ENCODE measurements at regions not wholly inside any gene's neighbourhood (a gene's known extent, or its start where the extent isn't known, plus 50 kb on each side); places are given as distances from the start of the nearest gene placed in this dataset.

DNA sequence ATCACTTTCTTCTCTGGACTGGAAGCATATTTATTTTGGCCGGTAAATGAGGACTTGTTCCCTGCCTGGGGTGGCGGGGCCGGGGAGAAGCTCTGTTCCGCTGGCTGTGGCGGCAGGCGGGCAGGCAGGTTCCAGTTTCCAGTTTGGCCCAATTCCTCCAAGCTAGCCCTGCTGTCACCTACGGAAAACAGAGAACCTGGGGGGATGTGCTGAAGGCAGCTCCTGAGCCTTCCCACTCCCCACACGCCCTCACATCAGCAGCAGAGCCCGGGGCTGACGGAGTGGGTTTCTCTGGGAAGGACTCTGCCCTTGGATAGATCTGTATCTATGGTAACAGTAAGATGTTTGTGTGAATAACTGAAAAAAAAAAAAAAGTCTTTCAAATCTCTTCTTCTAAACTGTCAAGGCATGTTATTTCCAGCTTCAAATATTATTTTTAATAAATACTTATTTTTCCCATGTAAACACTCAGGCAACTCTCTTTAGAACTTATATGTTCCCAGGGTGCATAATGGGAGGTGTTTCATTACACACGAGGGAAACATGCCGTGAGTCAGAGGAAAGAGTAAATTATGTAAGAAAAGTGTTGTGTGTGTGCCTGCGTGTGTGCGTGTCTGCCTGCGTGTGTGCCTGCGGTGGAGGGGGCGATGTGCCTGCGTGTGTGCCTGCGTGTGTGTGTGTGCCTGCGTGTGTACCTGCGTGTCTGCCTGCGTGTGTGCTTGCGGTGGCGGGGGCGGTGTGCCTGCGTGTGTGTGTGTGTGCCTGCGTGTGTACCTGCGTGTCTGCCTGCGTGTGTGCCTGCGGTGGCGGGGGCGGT, 116.1 kb upstream of the ZNF516 start:
- H3K4me1 ChIP-seq (ENCODE audit: insufficient read depth, low read length) = peaks cover 8% of the 10 kb centered on the region
- peak overlapping the region; percentile 67 for H3K4me3 ChIP-seq (ENCODE audit: insufficient read depth, low read length)
- H2AFZ ChIP-seq (ENCODE audit: low read length) = peak overlapping the region; percentile 86
- peak overlapping the region; percentile 89 for H3K4me2 ChIP-seq (ENCODE audit: insufficient read depth, low read length)
- H3K27me3 ChIP-seq (ENCODE audit: insufficient read depth, low read length) = peaks cover 2% of the 10 kb centered on the region
- H3K36me3 ChIP-seq (ENCODE audit: insufficient read depth, low read length) = no peaks in the 10 kb centered on the region
- H3K27ac ChIP-seq (ENCODE audit: low read depth, low read length) = peak overlapping the region; percentile 29
- H3K79me2 ChIP-seq (ENCODE audit: insufficient read depth, low read length) = no peaks in the 10 kb centered on the region
- no peaks in the 10 kb centered on the region for H3K9me3 ChIP-seq (ENCODE audit: low read depth, low read length)
- TF ChIP-seq, protein P1, sequence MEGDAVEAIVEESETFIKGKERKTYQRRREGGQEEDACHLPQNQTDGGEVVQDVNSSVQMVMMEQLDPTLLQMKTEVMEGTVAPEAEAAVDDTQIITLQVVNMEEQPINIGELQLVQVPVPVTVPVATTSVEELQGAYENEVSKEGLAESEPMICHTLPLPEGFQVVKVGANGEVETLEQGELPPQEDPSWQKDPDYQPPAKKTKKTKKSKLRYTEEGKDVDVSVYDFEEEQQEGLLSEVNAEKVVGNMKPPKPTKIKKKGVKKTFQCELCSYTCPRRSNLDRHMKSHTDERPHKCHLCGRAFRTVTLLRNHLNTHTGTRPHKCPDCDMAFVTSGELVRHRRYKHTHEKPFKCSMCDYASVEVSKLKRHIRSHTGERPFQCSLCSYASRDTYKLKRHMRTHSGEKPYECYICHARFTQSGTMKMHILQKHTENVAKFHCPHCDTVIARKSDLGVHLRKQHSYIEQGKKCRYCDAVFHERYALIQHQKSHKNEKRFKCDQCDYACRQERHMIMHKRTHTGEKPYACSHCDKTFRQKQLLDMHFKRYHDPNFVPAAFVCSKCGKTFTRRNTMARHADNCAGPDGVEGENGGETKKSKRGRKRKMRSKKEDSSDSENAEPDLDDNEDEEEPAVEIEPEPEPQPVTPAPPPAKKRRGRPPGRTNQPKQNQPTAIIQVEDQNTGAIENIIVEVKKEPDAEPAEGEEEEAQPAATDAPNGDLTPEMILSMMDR (IDR thresholded peaks at IDR 0.05; ENCODE audit: extremely low read depth, low read depth, low read length) = no peak
- H4K20me1 ChIP-seq (ENCODE audit: insufficient read depth, low read length) = no peaks in the 10 kb centered on the region
- peak; percentile 86 for DNase-seq (ENCODE audit: insufficient read length, low spot score, missing footprints)

DNA sequence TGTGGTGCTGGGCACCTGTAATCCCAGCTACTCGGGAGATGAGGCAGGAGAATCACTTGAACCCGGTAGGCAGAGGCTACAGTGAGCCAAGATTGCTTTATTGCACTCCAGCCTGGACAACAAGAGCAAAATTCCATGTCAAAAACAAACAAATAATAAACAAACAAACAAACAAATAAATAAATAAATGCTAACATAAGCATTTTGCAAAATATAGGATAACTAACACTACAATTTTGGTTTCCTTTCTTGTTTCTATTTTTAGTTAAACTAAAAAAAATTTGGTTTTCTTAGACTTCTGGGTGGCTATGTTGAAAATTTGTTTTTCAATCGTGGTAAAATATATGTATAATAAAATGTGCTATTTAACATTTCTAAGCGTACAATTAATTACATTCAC, 115.0 kb upstream of the ZNF516 start:
- TF ChIP-seq, protein P1 (IDR thresholded peaks at IDR 0.05; ENCODE audit: extremely low read depth, low read depth, low read length) = no peak
- Histone ChIP-seq H2AFZ (ENCODE audit: low read length) (no peak overlapping the region), H3K79me2 (ENCODE audit: insufficient read depth, low read length) (no peaks in the 10 kb centered on the region), H3K4me1 (ENCODE audit: insufficient read depth, low read length) (peaks cover 8% of the 10 kb centered on the region), H3K27me3 (ENCODE audit: insufficient read depth, low read length) (peaks cover 9% of the 10 kb centered on the region), H3K27ac (ENCODE audit: low read depth, low read length) (no peak overlapping the region), H3K4me2 (ENCODE audit: insufficient read depth, low read length) (no peak overlapping the region), H4K20me1 (ENCODE audit: insufficient read depth, low read length) (no peaks in the 10 kb centered on the region), H3K36me3 (ENCODE audit: insufficient read depth, low read length) (no peaks in the 10 kb centered on the region), H3K4me3 (ENCODE audit: insufficient read depth, low read length) (no peak overlapping the region), H3K9me3 (ENCODE audit: low read depth, low read length) (no peaks in the 10 kb centered on the region)
- DNase-seq (ENCODE audit: insufficient read length, low spot score, missing footprints) = no peak

GRCh38 chr18:76605341-76605929, 110.4 kb upstream of the ZNF516 start:
- TF ChIP-seq, protein P1 (IDR thresholded peaks at IDR 0.05; ENCODE audit: extremely low read depth, low read depth, low read length) = no peak
- H3K9me3 ChIP-seq (ENCODE audit: low read depth, low read length) = no peaks in the 10 kb centered on the region
- H3K27ac ChIP-seq (ENCODE audit: low read depth, low read length) = no peak overlapping the region
- no peak overlapping the region for H3K4me3 ChIP-seq (ENCODE audit: insufficient read depth, low read length)
- no peak overlapping the region for H2AFZ ChIP-seq (ENCODE audit: low read length)
- no peaks in the 10 kb centered on the region for H3K79me2 ChIP-seq (ENCODE audit: insufficient read depth, low read length)
- DNase-seq (ENCODE audit: insufficient read length, low spot score, missing footprints) = no peak
- H3K4me1 ChIP-seq (ENCODE audit: insufficient read depth, low read length) = peaks cover under 1% of the 10 kb centered on the region
- H3K4me2 ChIP-seq (ENCODE audit: insufficient read depth, low read length) = no peak overlapping the region
- H3K27me3 ChIP-seq (ENCODE audit: insufficient read depth, low read length) = peaks cover 18% of the 10 kb centered on the region
- no peaks in the 10 kb centered on the region for H4K20me1 ChIP-seq (ENCODE audit: insufficient read depth, low read length)
- no peaks in the 10 kb centered on the region for H3K36me3 ChIP-seq (ENCODE audit: insufficient read depth, low read length)

DNA sequence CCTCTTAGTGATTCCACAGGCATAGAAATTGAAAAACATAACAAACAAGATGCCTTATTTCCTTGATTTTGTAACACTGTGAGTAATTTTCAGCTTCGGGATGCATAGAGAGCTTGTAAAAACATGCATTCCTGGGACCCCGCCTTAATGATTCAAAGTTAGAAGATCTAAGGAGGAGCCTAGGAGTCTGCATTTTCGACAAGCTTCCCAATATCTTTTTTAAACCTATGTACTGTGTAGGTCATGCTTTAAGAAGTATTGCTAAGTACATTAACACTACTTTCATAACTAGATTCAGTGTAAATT, 109.8 kb upstream of the ZNF516 start:
- H3K4me2 ChIP-seq (ENCODE audit: insufficient read depth, low read length) = no peak overlapping the region
- no peak for DNase-seq (ENCODE audit: insufficient read length, low spot score, missing footprints)
- no peak overlapping the region for H3K4me3 ChIP-seq (ENCODE audit: insufficient read depth, low read length)

More for the DNA sequence above, 109.8 kb upstream of the ZNF516 start:
- no peak overlapping the region for H3K27ac ChIP-seq (ENCODE audit: low read depth, low read length)
- no peaks in the 10 kb centered on the region for H3K9me3 ChIP-seq (ENCODE audit: low read depth, low read length)
- no peaks in the 10 kb centered on the region for H3K4me1 ChIP-seq (ENCODE audit: insufficient read depth, low read length)
- peaks cover 18% of the 10 kb centered on the region for H3K27me3 ChIP-seq (ENCODE audit: insufficient read depth, low read length)
- no peaks in the 10 kb centered on the region for H3K79me2 ChIP-seq (ENCODE audit: insufficient read depth, low read length)
- H3K36me3 ChIP-seq (ENCODE audit: insufficient read depth, low read length) = no peaks in the 10 kb centered on the region
- H2AFZ ChIP-seq (ENCODE audit: low read length) = no peak overlapping the region
- TF ChIP-seq, protein P1 (IDR thresholded peaks at IDR 0.05; ENCODE audit: extremely low read depth, low read depth, low read length) = no peak
- H4K20me1 ChIP-seq (ENCODE audit: insufficient read depth, low read length) = no peaks in the 10 kb centered on the region

Measured in osteoblast (primary cell).